Tibial artery (tissue), 4 donors: ENCODE measurements at regions not wholly inside any gene's neighbourhood (a gene's known extent, or its start where the extent isn't known, plus 50 kb on each side); places are given as distances from the start of the nearest gene placed in this dataset.

Experiments used
- DNase-seq, 2 donors: peaks; one replicate each; pipeline ENCODE4 v3.0.0-alpha.2; 2019
- H3K27ac ChIP-seq, 2 donors: fragments of 200-600 bp; sonication (generic) in 1 of 2; 1 replicate in 1 of 2; 2 replicates in 1 of 2; pipeline ENCODE4 v1.5.1; 2018 to 2019; ENCODE audit warnings: mild to moderate bottlenecking in 1 of 2
- H3K27me3 ChIP-seq, 2 donors: fragments of 200-600 bp; sonication (generic) in 1 of 2; one replicate each; pipeline versions ENCODE4 v1.5.1 to v1.6.0; 2016 to 2019
- H3K36me3 ChIP-seq, 3 donors: fragments of 200-600 bp; sonication (generic) in 2 of 3; one replicate each; pipeline ENCODE4 v1.5.1; 2016 to 2019; ENCODE audit warnings: mild to moderate bottlenecking in 2 of 3
- H3K4me1 ChIP-seq, 4 donors: fragments of 200-600 bp; sonication (generic) in 2 of 4; 1 replicate in 3 of 4; 2 replicates in 1 of 4; pipeline ENCODE4 v1.5.1; 2016 to 2019
- H3K4me3 ChIP-seq, 2 donors: fragments of 200-600 bp; sonication (generic) in 1 of 2; 1 replicate in 1 of 2; 2 replicates in 1 of 2; pipeline ENCODE4 v1.5.1; 2018 to 2019; ENCODE audit warnings: mild to moderate bottlenecking in 2 of 2
- H3K9me3 ChIP-seq, 3 donors: fragments of 200-600 bp; sonication (generic) in 1 of 3; one replicate each; pipeline ENCODE4 v1.5.1; 2016 to 2019
- CTCF ChIP-seq, 2 experiments: fragments of 200-600 bp in 1 of 2; fragments of 450-650 bp in 1 of 2; IDR thresholded peaks; one replicate each; pipeline ENCODE4 v1.5.1; 2017 to 2019; ENCODE audit warnings: antibody characterized with exemption in 2 of 2, mild to moderate bottlenecking in 1 of 2, moderate library complexity in 1 of 2
- intact Hi-C: fragments of 100-400 bp; cut with DNase I; formaldehyde crosslinking; loops from one replicate; pipeline ENCODE4 v1.15.0; 2023; ENCODE audit warnings: low total_unique reads

GRCh38 chr17:14756479-14756878 lies 455.6 kb downstream of the HS3ST3B1 start:
- Histone ChIP-seq H3K27ac (no peak overlapping the region), H3K4me1 (no peaks in the 10 kb centered on the region), H3K36me3 (no peaks in the 10 kb centered on the region), H3K9me3 (no peaks in the 10 kb centered on the region), H3K27me3 (no peaks in the 10 kb centered on the region), H3K4me3 (no peak overlapping the region)
- TF ChIP-seq CTCF (IDR thresholded peaks at IDR 0.05) = no peak
- intact Hi-C loops = no loop called here
- DNase-seq = no peak

GRCh38 chr17:14755002-14755401 lies 454.1 kb downstream of the HS3ST3B1 start:
- intact Hi-C loops = no loop called here
- no peak for TF ChIP-seq CTCF (IDR thresholded peaks at IDR 0.05)
- DNase-seq = no peak
- no peaks in the 10 kb centered on the region for H3K9me3 ChIP-seq
- H3K36me3 ChIP-seq = no peaks in the 10 kb centered on the region
- H3K27ac ChIP-seq = no peak overlapping the region
- no peaks in the 10 kb centered on the region for H3K4me1 ChIP-seq
- H3K4me3 ChIP-seq = no peak overlapping the region
- H3K27me3 ChIP-seq = no peaks in the 10 kb centered on the region

DNA sequence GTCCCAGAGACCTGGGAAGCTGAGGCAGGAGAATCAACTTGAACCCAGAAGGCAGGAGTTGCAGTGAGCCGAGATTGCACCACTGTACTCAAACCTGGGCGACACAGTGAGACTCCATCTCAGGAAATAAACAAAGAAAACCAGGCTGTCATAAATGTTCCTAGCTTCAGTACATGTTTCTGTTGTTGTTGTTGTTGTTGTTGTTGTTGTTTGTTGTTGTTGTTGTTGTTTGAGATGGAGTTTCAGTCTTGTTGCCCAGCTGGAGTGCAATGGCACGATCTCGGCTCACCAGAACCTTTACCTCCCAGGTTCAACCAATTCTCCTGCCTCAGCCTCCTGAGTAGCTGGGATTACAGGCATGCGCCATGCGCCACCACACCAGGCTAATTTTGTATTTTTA lies 452.5 kb downstream of the HS3ST3B1 start:
- Histone ChIP-seq H3K4me1 (no peaks in the 10 kb centered on the region), H3K4me3 (no peak overlapping the region), H3K36me3 (no peaks in the 10 kb centered on the region), H3K9me3 (no peaks in the 10 kb centered on the region), H3K27me3 (no peaks in the 10 kb centered on the region), H3K27ac (no peak overlapping the region)
- DNase-seq = no peak
- TF ChIP-seq CTCF (IDR thresholded peaks at IDR 0.05) = no peak
- intact Hi-C loops = no loop called here

DNA sequence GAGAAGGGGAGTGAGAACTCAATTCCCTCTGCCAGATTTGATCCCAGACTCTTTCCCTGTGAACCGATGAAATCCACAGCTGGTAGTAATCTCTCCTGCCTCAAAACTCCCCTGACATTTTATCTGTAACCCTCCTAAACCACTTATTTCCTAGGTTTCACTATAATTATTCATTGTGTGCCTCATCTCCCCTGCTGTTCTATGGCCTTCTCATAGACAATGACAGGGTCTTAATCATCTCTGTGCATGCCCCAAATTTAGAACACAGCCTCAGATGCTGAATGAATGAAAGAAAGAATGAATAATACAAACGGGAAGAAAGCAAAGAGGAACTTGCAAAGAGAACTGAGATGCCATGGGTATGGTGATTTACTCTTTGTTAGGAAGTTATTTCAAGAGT lies 451.1 kb downstream of the HS3ST3B1 start:
- TF ChIP-seq CTCF (IDR thresholded peaks at IDR 0.05) = no peak
- H3K27me3 ChIP-seq = no peaks in the 10 kb centered on the region

DNA sequence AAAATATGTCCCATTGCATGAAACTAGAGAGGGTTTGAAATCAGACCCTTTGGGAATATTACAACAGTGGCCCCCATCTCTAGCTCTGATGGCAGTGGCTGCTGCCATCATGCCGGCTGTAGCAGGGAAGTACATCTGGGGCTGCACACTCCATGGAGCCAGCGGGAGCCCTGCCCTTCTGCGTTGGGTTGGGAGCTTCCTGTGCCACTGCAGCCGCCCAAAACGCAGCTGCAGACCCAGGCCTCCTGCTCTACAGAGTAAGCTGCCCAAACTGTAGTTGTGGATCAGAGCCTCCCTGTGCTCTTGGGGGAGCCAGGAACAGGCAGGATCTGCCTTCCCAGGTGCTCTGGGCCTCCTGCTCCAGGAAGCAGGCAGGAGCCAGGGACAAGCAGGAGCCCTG lies 450.0 kb downstream of the HS3ST3B1 start:
- no peaks in the 10 kb centered on the region for H3K36me3 ChIP-seq
- no peaks in the 10 kb centered on the region for H3K27me3 ChIP-seq
- TF ChIP-seq CTCF (IDR thresholded peaks at IDR 0.05) = no peak
- H3K9me3 ChIP-seq = no peaks in the 10 kb centered on the region
- no peak overlapping the region for H3K27ac ChIP-seq
- H3K4me1 ChIP-seq = no peaks in the 10 kb centered on the region
- H3K4me3 ChIP-seq = no peak overlapping the region
- intact Hi-C loops = no loop called here
- DNase-seq = no peak

More for the DNA sequence above, 451.1 kb downstream of the HS3ST3B1 start:
- intact Hi-C loops = no loop called here
- Histone ChIP-seq H3K36me3 (no peaks in the 10 kb centered on the region), H3K4me3 (no peak overlapping the region), H3K9me3 (no peaks in the 10 kb centered on the region), H3K4me1 (no peaks in the 10 kb centered on the region), H3K27ac (no peak overlapping the region)
- no peak for DNase-seq

DNA sequence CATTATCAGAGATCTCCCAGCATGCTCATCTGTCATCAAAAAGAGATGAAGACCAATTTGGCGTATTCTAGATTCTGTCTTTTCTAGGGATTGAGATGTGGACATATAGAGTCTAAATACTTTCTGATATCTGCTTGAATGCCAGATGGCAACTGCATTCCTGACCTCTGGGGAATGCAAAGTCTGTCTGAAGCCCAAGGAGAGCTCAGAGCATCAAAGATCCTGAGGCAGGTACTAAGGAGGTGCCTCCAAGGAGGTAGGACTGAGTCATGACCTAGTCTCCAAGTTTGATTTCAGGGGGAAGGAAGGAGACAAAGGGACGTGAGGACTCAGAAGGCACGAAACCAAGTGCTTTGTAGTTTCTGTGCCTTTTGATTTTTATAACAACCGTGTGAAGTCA lies 448.4 kb downstream of the HS3ST3B1 start:
- TF ChIP-seq CTCF (IDR thresholded peaks at IDR 0.05) = no peak
- intact Hi-C loops = no loop called here
- no peak overlapping the region for H3K4me3 ChIP-seq
- no peaks in the 10 kb centered on the region for H3K4me1 ChIP-seq
- H3K36me3 ChIP-seq = no peaks in the 10 kb centered on the region
- H3K27ac ChIP-seq = no peak overlapping the region
- no peak for DNase-seq
- no peaks in the 10 kb centered on the region for H3K27me3 ChIP-seq
- no peaks in the 10 kb centered on the region for H3K9me3 ChIP-seq
